ENCODE measurements at regions not wholly inside any gene's neighbourhood (a gene's known extent, or its start where the extent isn't known, plus 50 kb on each side); places are given as distances from the start of the nearest gene placed in this dataset.

DNA sequence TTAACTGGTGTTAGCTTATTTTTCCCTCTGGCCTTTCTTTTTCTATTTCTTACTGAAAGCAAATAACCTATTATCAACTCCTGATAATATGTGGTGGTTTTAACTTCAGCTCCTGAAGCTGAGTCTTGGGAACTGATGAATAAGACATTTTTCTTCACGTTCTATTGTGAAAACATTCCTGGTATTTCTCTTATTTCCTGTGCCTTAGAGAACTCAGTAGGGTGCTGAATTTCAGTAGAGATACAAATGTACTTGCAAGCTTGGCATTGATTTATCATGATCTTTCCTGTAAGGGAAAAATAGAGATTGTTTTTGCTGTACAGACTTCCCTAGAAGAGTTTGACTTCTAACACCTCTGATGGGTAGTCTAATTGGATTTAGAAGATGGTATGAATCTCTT is 52.8 kb upstream of the DCC start:
- TF ChIP-seq, protein P1, sequence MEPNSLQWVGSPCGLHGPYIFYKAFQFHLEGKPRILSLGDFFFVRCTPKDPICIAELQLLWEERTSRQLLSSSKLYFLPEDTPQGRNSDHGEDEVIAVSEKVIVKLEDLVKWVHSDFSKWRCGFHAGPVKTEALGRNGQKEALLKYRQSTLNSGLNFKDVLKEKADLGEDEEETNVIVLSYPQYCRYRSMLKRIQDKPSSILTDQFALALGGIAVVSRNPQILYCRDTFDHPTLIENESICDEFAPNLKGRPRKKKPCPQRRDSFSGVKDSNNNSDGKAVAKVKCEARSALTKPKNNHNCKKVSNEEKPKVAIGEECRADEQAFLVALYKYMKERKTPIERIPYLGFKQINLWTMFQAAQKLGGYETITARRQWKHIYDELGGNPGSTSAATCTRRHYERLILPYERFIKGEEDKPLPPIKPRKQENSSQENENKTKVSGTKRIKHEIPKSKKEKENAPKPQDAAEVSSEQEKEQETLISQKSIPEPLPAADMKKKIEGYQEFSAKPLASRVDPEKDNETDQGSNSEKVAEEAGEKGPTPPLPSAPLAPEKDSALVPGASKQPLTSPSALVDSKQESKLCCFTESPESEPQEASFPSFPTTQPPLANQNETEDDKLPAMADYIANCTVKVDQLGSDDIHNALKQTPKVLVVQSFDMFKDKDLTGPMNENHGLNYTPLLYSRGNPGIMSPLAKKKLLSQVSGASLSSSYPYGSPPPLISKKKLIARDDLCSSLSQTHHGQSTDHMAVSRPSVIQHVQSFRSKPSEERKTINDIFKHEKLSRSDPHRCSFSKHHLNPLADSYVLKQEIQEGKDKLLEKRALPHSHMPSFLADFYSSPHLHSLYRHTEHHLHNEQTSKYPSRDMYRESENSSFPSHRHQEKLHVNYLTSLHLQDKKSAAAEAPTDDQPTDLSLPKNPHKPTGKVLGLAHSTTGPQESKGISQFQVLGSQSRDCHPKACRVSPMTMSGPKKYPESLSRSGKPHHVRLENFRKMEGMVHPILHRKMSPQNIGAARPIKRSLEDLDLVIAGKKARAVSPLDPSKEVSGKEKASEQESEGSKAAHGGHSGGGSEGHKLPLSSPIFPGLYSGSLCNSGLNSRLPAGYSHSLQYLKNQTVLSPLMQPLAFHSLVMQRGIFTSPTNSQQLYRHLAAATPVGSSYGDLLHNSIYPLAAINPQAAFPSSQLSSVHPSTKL (CRISPR knock-in tag; IDR thresholded peaks at IDR 0.05), result no peak
- TF ChIP-seq CEBPB (IDR thresholded peaks at IDR 0.05; ENCODE audit: borderline replicate concordance, low read depth, low read length), result no peak
- no peak for TF ChIP-seq ZBTB20 (CRISPR knock-in tag; IDR thresholded peaks at IDR 0.05; ENCODE audit: borderline replicate concordance, low read depth)
- no peak for TF ChIP-seq ZNF660 (CRISPR knock-in tag; IDR thresholded peaks at IDR 0.05; ENCODE audit: borderline replicate concordance, low read depth)
- TF ChIP-seq, protein P2, sequence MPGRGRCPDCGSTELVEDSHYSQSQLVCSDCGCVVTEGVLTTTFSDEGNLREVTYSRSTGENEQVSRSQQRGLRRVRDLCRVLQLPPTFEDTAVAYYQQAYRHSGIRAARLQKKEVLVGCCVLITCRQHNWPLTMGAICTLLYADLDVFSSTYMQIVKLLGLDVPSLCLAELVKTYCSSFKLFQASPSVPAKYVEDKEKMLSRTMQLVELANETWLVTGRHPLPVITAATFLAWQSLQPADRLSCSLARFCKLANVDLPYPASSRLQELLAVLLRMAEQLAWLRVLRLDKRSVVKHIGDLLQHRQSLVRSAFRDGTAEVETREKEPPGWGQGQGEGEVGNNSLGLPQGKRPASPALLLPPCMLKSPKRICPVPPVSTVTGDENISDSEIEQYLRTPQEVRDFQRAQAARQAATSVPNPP (CRISPR knock-in tag; IDR thresholded peaks at IDR 0.05), result no peak

Measured in HepG2 (cell line).